GM18867 (cell line): ENCODE measurements at regions not wholly inside any gene's neighbourhood (a gene's known extent, or its start where the extent isn't known, plus 50 kb on each side); places are given as distances from the start of the nearest gene placed in this dataset.
"Not testable (repeated sequence)": the region's sequence is repeated elsewhere in the genome, so short reads cannot be mapped to it uniquely, and the experiment has no call there.

Experiments used
- ATAC-seq: cut with Tn5 transposase; IDR thresholded peaks from one replicate; pipeline ENCODE4 v1.9.1; 2021; ENCODE audit warnings: mild to moderate bottlenecking, moderate library complexity; ENCODE audit not compliant: unreplicated experiment

- ATAC-seq, result no peak
These were observed 1116.4 kb downstream of the SOCS6 start for GRCh38 chr18:71405169-71405809.

- no peak for ATAC-seq
These were observed 1114.7 kb downstream of the SOCS6 start for GRCh38 chr18:71403501-71403900.

GRCh38 chr18:71398531-71398930, 1109.7 kb downstream of the SOCS6 start:
- no peak for ATAC-seq

GRCh38 chr18:71388148-71388547, 1099.3 kb downstream of the SOCS6 start:
- ATAC-seq, result no peak

- no peak for ATAC-seq
These were observed 1085.6 kb downstream of the SOCS6 start for GRCh38 chr18:71374294-71375000.

GRCh38 chr18:71371951-71372605, 1083.2 kb downstream of the SOCS6 start:
- no peak for ATAC-seq

- no peak for ATAC-seq
These were observed 1082.0 kb downstream of the SOCS6 start for GRCh38 chr18:71370671-71371445.

GRCh38 chr18:71370095-71370494, 1081.2 kb downstream of the SOCS6 start:
- no peak for ATAC-seq

GRCh38 chr18:71362140-71362539, 1073.3 kb downstream of the SOCS6 start:
- ATAC-seq, result no peak

GRCh38 chr18:71355599-71355998, 1066.8 kb downstream of the SOCS6 start:
- ATAC-seq, result not testable (repeated sequence)

GRCh38 chr18:71352618-71353017, 1063.8 kb downstream of the SOCS6 start:
- ATAC-seq, result no peak

- ATAC-seq, result no peak
These were observed 1047.8 kb downstream of the SOCS6 start for GRCh38 chr18:71336576-71337210.

- ATAC-seq, result no peak
These were observed 1040.7 kb downstream of the SOCS6 start for GRCh38 chr18:71329563-71329962.

GRCh38 chr18:71329114-71329513, 1040.3 kb downstream of the SOCS6 start:
- ATAC-seq, result no peak

- ATAC-seq, result no peak
These were observed 1039.0 kb downstream of the SOCS6 start for GRCh38 chr18:71327850-71328249.

GRCh38 chr18:71327441-71327840, 1038.6 kb downstream of the SOCS6 start:
- no peak for ATAC-seq

- ATAC-seq, result no peak
These were observed 1038.0 kb downstream of the SOCS6 start for GRCh38 chr18:71326826-71327225.

- no peak for ATAC-seq
These were observed 1035.5 kb downstream of the SOCS6 start for GRCh38 chr18:71324356-71324755.

- ATAC-seq, result no peak
These were observed 1033.4 kb downstream of the SOCS6 start for GRCh38 chr18:71322201-71322600.

- ATAC-seq, result no peak
These were observed 1032.5 kb downstream of the SOCS6 start for GRCh38 chr18:71321319-71321718.

GRCh38 chr18:71304856-71305255, 1016.0 kb downstream of the SOCS6 start:
- no peak for ATAC-seq
